Activated T-cell treated with anti-CD3 and anti-CD28 coated beads, Interleukin-2, amount 50 U/mL, for 4 hours (primary cell): ENCODE measurements at regions not wholly inside any gene's neighbourhood (a gene's known extent, or its start where the extent isn't known, plus 50 kb on each side); places are given as distances from the start of the nearest gene placed in this dataset.

Experiments
- ATAC-seq, 2 donors: fragments of 200-7000 bp; cut with Tn5 transposase; one replicate each; pipeline ENCODE4 v1.10.0; 2021
- DNase-seq: peaks from one replicate; pipeline ENCODE4 v3.0.0-alpha.2; 2020
- H3K27me3 Mint-ChIP-seq: one replicate; pipeline ENCODE4 v1.8.0; 2021; ENCODE audit warnings: low read depth, mixed read lengths
- H3K36me3 Mint-ChIP-seq: one replicate; pipeline ENCODE4 v1.8.0; 2022; ENCODE audit warnings: mixed read lengths; ENCODE audit not compliant: insufficient read depth
- H3K4me1 Mint-ChIP-seq: one replicate; pipeline ENCODE4 v1.8.0; 2021; ENCODE audit warnings: low read depth, mixed read lengths
- H3K4me3 Mint-ChIP-seq: one replicate; pipeline ENCODE4 v1.8.0; 2021; ENCODE audit warnings: mild to moderate bottlenecking, moderate library complexity, mixed read lengths
- H3K9me3 Mint-ChIP-seq: one replicate; pipeline ENCODE4 v1.8.0; 2021; ENCODE audit warnings: mixed read lengths

- no peaks in the 10 kb centered on the region for H3K36me3 Mint-ChIP-seq
- ATAC-seq (no peak), DNase-seq (no peak)
- peaks cover 17% of the 10 kb centered on the region for H3K27me3 Mint-ChIP-seq
- H3K4me3 Mint-ChIP-seq, result no peak overlapping the region
- peaks cover 3% of the 10 kb centered on the region for H3K9me3 Mint-ChIP-seq
- no peaks in the 10 kb centered on the region for H3K4me1 Mint-ChIP-seq
Observed at GRCh38 chr11:31921081-31921480, 110.0 kb upstream of the PAX6 start.

DNA sequence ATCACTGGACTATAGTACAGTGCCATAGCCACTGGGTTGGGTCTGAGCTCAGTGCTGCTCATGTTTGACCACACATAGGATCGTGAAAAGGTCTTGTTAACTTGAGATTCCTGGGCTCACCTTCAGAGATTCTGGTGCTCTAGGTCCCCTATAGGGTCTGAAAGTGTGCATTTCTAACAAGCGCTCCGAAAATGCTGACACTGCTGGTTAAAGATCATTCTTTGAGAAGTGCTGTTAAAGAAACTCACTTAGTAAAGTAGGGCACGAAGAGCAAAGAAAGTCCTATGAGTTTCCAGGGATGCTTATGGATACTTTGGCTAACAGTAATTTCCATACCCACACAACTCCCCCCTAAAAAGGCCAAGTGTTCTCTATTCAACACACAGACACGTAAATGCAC lies 108.1 kb upstream of the PAX6 start:
- H3K27me3 Mint-ChIP-seq, result peaks cover 21% of the 10 kb centered on the region
- no peak overlapping the region for H3K4me3 Mint-ChIP-seq
- H3K9me3 Mint-ChIP-seq, result peaks cover 3% of the 10 kb centered on the region
- DNase-seq, result no peak
- H3K36me3 Mint-ChIP-seq, result no peaks in the 10 kb centered on the region
- ATAC-seq, result no peak
- H3K4me1 Mint-ChIP-seq, result no peaks in the 10 kb centered on the region

GRCh38 chr11:31915867-31916266 lies 104.7 kb upstream of the PAX6 start:
- no peak for DNase-seq
- Mint-ChIP-seq H3K4me1 (no peaks in the 10 kb centered on the region), H3K27me3 (peaks cover 21% of the 10 kb centered on the region), H3K36me3 (no peaks in the 10 kb centered on the region), H3K9me3 (peaks cover 6% of the 10 kb centered on the region), H3K4me3 (no peak overlapping the region)
- no peak for ATAC-seq

DNA sequence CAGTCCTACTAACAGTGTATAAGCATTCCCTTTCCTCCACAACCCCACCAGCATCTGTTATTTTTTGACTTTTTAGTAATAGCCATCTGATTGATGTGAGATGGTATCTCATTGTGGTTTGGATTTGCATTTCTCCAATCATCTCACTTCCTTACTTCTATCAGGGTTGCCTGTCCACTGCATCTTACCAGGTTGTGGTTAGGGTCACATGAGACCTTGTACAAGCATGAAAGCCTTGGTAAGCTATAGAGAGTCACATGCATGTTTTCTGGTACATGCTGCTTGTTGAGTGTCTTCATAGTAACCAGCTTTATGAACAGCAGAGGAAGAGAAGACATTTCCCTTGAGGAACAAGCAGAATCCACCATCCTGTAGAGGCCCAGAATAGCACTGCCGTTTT lies 102.9 kb upstream of the PAX6 start:
- Mint-ChIP-seq H3K27me3 (peaks cover 17% of the 10 kb centered on the region), H3K4me1 (no peaks in the 10 kb centered on the region), H3K4me3 (no peak overlapping the region), H3K9me3 (peaks cover 6% of the 10 kb centered on the region), H3K36me3 (no peaks in the 10 kb centered on the region)
- DNase-seq (no peak), ATAC-seq (no peak)

GRCh38 chr11:31912808-31913207 lies 101.7 kb upstream of the PAX6 start:
- no peaks in the 10 kb centered on the region for H3K4me1 Mint-ChIP-seq
- DNase-seq, result no peak
- H3K36me3 Mint-ChIP-seq, result no peaks in the 10 kb centered on the region

DNA sequence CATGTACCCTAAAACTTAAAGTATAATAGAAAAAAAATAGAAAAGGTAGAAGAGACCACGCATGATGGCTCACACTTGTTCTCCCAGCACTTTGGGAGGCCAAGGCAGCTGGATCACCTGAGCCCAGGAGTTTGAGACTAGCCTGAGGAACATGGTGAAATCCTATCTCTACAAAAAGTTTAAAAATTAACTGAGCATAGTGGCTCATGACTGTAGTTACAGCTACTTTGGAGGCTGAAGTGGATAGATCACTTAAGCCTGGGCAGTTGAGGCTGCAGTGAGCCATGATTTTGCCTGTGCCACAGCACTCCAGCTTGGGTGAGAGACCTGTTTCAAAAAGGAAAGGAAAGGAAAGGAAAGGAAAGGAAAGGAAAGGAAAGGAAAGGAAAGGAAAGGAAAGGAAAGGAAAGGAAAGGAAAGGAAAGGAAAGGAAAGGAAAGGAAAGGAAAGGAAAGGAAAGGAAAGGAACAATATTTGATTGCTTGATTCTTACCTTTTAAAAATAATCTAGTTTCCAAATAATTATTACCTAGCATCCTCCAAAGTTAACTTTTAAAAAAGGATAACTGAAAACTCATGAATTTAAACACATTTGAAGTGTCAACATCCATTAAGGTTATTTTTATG lies 99.9 kb upstream of the PAX6 start:
- H3K4me3 Mint-ChIP-seq, result no peak overlapping the region
- DNase-seq (no peak), ATAC-seq (no peak)
- peaks cover 3% of the 10 kb centered on the region for H3K9me3 Mint-ChIP-seq
- no peaks in the 10 kb centered on the region for H3K36me3 Mint-ChIP-seq
- H3K27me3 Mint-ChIP-seq, result peaks cover 13% of the 10 kb centered on the region
- H3K4me1 Mint-ChIP-seq, result no peaks in the 10 kb centered on the region

More at GRCh38 chr11:31912808-31913207, 101.7 kb upstream of the PAX6 start:
- no peak overlapping the region for H3K4me3 Mint-ChIP-seq
- no peak for ATAC-seq
- peaks cover 13% of the 10 kb centered on the region for H3K27me3 Mint-ChIP-seq
- peaks cover 3% of the 10 kb centered on the region for H3K9me3 Mint-ChIP-seq

DNA sequence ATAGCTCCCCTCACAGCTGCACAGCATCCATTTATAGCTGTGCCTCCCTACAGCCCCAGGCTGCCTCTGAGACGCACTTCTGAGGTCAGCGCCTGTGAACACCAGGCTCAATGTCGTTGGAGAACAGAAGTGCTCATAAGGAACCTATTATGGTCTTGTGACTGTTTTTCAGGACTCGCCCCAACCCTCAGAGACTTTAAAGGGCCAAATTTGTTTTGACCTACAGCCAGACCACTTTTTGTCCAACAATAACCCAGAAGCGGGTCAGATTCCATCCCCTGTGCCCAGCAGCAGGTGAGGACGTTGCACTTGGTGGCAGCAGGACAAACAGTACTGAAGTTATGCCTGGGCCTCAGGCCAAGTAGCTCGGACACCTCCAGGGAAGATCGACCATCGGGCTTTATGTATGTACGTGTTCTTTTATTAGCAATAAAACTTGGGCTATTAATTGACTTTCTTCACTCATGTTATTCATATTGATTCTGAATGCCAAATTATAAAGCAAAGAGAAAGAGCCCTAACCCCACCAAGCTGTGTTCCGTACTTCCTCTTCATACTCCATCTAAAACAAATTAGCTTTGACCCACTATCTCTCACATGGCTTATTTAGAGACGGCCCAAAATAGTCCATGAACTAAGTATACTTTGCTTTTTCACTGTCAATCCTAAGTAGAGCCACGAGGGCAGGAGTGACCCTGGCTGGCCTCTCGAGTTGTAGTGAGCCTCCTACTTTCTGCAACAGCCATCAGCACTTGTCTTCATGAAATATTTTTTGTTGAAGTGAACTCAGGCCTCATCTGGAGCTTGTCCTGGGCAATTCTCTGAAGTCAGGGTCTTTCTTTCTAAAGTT lies 92.3 kb upstream of the PAX6 start:
- DNase-seq (no peak), ATAC-seq (no peak)
- no peaks in the 10 kb centered on the region for H3K9me3 Mint-ChIP-seq
- peaks cover 10% of the 10 kb centered on the region for H3K27me3 Mint-ChIP-seq
- no peak overlapping the region for H3K4me3 Mint-ChIP-seq
- no peaks in the 10 kb centered on the region for H3K4me1 Mint-ChIP-seq
- H3K36me3 Mint-ChIP-seq, result no peaks in the 10 kb centered on the region

DNA sequence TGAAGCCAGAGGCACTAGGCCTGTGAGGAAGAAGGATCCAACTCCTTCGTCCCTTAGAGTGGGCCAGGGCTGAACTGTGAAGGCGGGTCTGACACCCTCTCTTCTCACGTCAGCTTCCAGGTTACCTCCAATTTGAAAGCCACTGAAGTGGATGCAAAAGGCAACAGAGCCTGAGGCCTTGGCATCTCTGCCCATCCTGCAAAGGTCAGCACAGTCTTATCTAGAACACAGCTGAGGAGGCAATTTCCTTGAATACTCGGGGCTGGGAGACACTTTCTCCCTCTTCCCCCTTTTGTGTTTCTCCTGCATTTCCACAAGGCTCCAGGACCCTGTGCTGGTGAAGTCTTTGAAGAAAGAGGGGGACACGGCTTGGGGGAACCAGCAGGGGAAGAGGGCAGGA lies 91.6 kb upstream of the PAX6 start:
- Mint-ChIP-seq H3K9me3 (no peaks in the 10 kb centered on the region), H3K27me3 (peaks cover 10% of the 10 kb centered on the region), H3K4me1 (no peaks in the 10 kb centered on the region), H3K36me3 (no peaks in the 10 kb centered on the region), H3K4me3 (no peak overlapping the region)
- DNase-seq (no peak), ATAC-seq (no peak)

DNA sequence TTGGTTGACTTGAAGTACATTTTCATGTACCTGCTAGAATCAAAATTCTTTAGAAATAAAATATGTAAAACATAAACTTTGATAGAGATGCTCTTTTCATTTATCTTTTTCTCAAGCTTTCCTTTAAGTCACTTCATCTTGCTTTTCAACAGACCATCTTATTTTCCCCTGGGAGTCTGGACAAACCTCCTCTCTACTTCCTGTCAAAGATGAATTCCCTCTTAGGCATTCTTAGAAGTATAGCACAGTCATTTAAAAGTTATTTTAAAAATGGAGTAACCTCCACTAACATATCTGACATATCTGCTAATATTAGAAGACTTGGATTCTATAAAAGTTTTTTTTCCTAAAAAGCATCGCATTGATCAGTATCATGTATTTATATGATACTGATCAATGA lies 84.8 kb upstream of the PAX6 start:
- Mint-ChIP-seq H3K36me3 (no peaks in the 10 kb centered on the region), H3K4me3 (no peak overlapping the region), H3K27me3 (peaks cover 8% of the 10 kb centered on the region)

GRCh38 chr11:31887180-31887579 lies 76.1 kb upstream of the PAX6 start:
- ATAC-seq (no peak), DNase-seq (no peak)
- Mint-ChIP-seq H3K27me3 (peaks cover 16% of the 10 kb centered on the region), H3K9me3 (no peaks in the 10 kb centered on the region), H3K36me3 (no peaks in the 10 kb centered on the region), H3K4me1 (no peaks in the 10 kb centered on the region), H3K4me3 (no peak overlapping the region)

More for the DNA sequence above, 84.8 kb upstream of the PAX6 start:
- H3K4me1 Mint-ChIP-seq, result no peaks in the 10 kb centered on the region
- H3K9me3 Mint-ChIP-seq, result no peaks in the 10 kb centered on the region
- ATAC-seq (no peak), DNase-seq (no peak)

- H3K4me3 Mint-ChIP-seq, result no peak overlapping the region
- no peak for DNase-seq
- H3K9me3 Mint-ChIP-seq, result no peaks in the 10 kb centered on the region
- ATAC-seq, result no peak
- H3K4me1 Mint-ChIP-seq, result no peaks in the 10 kb centered on the region
- H3K36me3 Mint-ChIP-seq, result no peaks in the 10 kb centered on the region
- H3K27me3 Mint-ChIP-seq, result peaks cover 22% of the 10 kb centered on the region
Observed at GRCh38 chr11:31884080-31884479, 73.0 kb upstream of the PAX6 start.

DNA sequence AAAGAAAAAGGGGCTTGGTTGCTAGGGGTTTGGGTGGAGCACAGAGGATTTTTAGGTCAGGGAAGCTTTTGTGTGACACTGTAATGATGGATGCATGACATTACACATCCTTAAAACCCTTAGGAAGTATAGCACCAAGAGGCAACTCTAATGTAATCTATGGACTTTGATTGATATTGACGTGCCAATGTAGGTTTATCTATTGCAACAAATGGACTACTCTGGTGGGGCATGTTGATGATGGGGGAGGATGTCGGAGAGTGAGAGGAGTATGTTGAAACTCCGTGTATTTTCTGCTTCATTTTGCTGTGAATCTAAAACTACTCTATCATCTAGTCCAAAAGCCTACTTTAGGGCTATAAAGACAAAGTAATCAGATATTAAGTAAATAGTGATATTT lies 72.3 kb upstream of the PAX6 start:
- DNase-seq, result no peak
- H3K4me3 Mint-ChIP-seq, result no peak overlapping the region
- no peaks in the 10 kb centered on the region for H3K36me3 Mint-ChIP-seq
- no peak for ATAC-seq
- peaks cover 23% of the 10 kb centered on the region for H3K27me3 Mint-ChIP-seq
- no peaks in the 10 kb centered on the region for H3K4me1 Mint-ChIP-seq
- no peaks in the 10 kb centered on the region for H3K9me3 Mint-ChIP-seq

- H3K4me3 Mint-ChIP-seq, result no peak overlapping the region
- H3K27me3 Mint-ChIP-seq, result peaks cover 22% of the 10 kb centered on the region
- no peaks in the 10 kb centered on the region for H3K4me1 Mint-ChIP-seq
- DNase-seq, result no peak
- no peaks in the 10 kb centered on the region for H3K9me3 Mint-ChIP-seq
- no peak for ATAC-seq
- H3K36me3 Mint-ChIP-seq, result no peaks in the 10 kb centered on the region
Observed at GRCh38 chr11:31882951-31883392, 71.8 kb upstream of the PAX6 start.

DNA sequence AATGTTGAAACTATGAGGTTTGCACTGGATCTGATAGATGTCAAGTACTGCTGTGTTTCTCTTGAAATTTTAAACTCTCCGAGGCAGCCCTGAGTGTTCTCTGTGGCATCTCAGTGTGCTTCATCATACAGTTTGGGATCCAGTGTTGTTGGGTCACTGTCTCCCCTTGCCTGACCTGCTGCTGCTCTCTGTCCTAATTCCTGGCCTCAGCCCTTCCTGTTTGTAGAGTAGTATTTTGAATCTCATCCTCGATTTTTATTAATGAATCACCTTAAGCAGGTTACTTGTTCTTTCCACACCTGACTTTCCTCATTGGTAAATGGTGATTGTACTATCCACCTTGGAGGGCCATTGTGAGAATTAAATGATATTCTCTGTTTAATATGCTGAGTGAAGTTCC lies 70.7 kb upstream of the PAX6 start:
- H3K27me3 Mint-ChIP-seq, result peaks cover 18% of the 10 kb centered on the region
- H3K4me1 Mint-ChIP-seq, result no peaks in the 10 kb centered on the region

GRCh38 chr11:31879681-31880080 lies 68.6 kb upstream of the PAX6 start:
- Mint-ChIP-seq H3K27me3 (peaks cover 22% of the 10 kb centered on the region), H3K9me3 (no peaks in the 10 kb centered on the region), H3K36me3 (no peaks in the 10 kb centered on the region), H3K4me1 (no peaks in the 10 kb centered on the region), H3K4me3 (no peak overlapping the region)
- DNase-seq, result no peak
- ATAC-seq, result no peak

More for the DNA sequence above, 70.7 kb upstream of the PAX6 start:
- Mint-ChIP-seq H3K4me3 (no peak overlapping the region), H3K36me3 (no peaks in the 10 kb centered on the region), H3K9me3 (no peaks in the 10 kb centered on the region)
- no peak for DNase-seq
- no peak for ATAC-seq
